ENCODE measurements at regions not wholly inside any gene's neighbourhood (a gene's known extent, or its start where the extent isn't known, plus 50 kb on each side); places are given as distances from the start of the nearest gene placed in this dataset.

- no peak for DNase-seq
These were observed 443.9 kb downstream of the TLE1 start for GRCh38 chr9:81245254-81245956.

- no peak for DNase-seq
These were observed 444.7 kb downstream of the TLE1 start for GRCh38 chr9:81244631-81245030.

- no peak for DNase-seq
These were observed 446.5 kb downstream of the TLE1 start for GRCh38 chr9:81242866-81243265.

GRCh38 chr9:81239388-81239787 lies 450.0 kb downstream of the TLE1 start:
- no peak for DNase-seq

GRCh38 chr9:81237565-81238231 lies 451.6 kb downstream of the TLE1 start:
- no peak for DNase-seq

GRCh38 chr9:81234924-81235610 lies 454.3 kb downstream of the TLE1 start:
- no peak for DNase-seq

- DNase-seq = no peak
These were observed 458.3 kb downstream of the TLE1 start for GRCh38 chr9:81231011-81231410.

- DNase-seq = no peak
These were observed 461.7 kb downstream of the TLE1 start for GRCh38 chr9:81227507-81228245.

GRCh38 chr9:81225596-81225995 lies 463.8 kb downstream of the TLE1 start:
- DNase-seq = no peak

- DNase-seq = no peak
These were observed 464.9 kb downstream of the TLE1 start for GRCh38 chr9:81224166-81225081.

GRCh38 chr9:81214975-81215374 lies 474.4 kb downstream of the TLE1 start:
- DNase-seq = no peak

- DNase-seq = no peak
These were observed 475.9 kb downstream of the TLE1 start for GRCh38 chr9:81213456-81213855.

- DNase-seq = no peak
These were observed 477.6 kb downstream of the TLE1 start for GRCh38 chr9:81211741-81212140.

GRCh38 chr9:81207651-81208050 lies 481.7 kb downstream of the TLE1 start:
- DNase-seq = no peak

GRCh38 chr9:81202292-81202691 lies 487.1 kb downstream of the TLE1 start:
- DNase-seq = no peak

- DNase-seq = no peak
These were observed 494.1 kb downstream of the TLE1 start for GRCh38 chr9:81195206-81195605.

- no peak for DNase-seq
These were observed 495.7 kb downstream of the TLE1 start for GRCh38 chr9:81193362-81194339.

- DNase-seq = no peak
These were observed 498.1 kb downstream of the TLE1 start for GRCh38 chr9:81191222-81191621.

GRCh38 chr9:81190659-81191058 lies 498.7 kb downstream of the TLE1 start:
- DNase-seq = no peak

GRCh38 chr9:81183761-81184160 lies 505.6 kb downstream of the TLE1 start:
- DNase-seq = peak; percentile 5

- DNase-seq = peak; percentile 5
These were observed 506.9 kb downstream of the TLE1 start for GRCh38 chr9:81182431-81182830.

Measured in amniotic stem cell (primary cell).